HL-60 (cell line): ENCODE measurements at regions not wholly inside any gene's neighbourhood (a gene's known extent, or its start where the extent isn't known, plus 50 kb on each side); places are given as distances from the start of the nearest gene placed in this dataset.
"Not testable (repeated sequence)": the region's sequence is repeated elsewhere in the genome, so short reads cannot be mapped to it uniquely, and the experiment has no call there.

Experiments
- DNase-seq, 2 experiments: peaks; one replicate each; pipeline ENCODE4 v3.0.0-alpha.2; 2010 to 2020; ENCODE audit warnings: low read depth in 1 of 2, low spot score in 1 of 2
- H3K27ac ChIP-seq: fragments of 250-450 bp; sonication (Bioruptor Pico); replicated peaks from 2 replicates; pipeline ENCODE4 v1.5.1; 2020; ENCODE audit warnings: mild to moderate bottlenecking, moderate library complexity
- H3K27me3 ChIP-seq: fragments of 250-450 bp; sonication (Bioruptor Pico); 2 replicates; pipeline ENCODE4 v1.5.1; 2021; ENCODE audit warnings: mild to moderate bottlenecking, moderate library complexity; ENCODE audit not compliant: insufficient read depth, poor library complexity, severe bottlenecking
- H3K4me3 ChIP-seq: replicated peaks from 2 replicates; pipeline ENCODE4 v1.5.1; 2011; ENCODE audit warnings: mild to moderate bottlenecking, control low read depth, low read length; ENCODE audit not compliant: insufficient read depth
- GABPA ChIP-seq: IDR thresholded peaks from 2 replicates; pipeline ENCODE4 v1.6.1; 2012; ENCODE audit warnings: low read depth
- POLR2AphosphoS5 ChIP-seq: IDR thresholded peaks from 2 replicates; pipeline ENCODE4 v1.6.1; 2012; ENCODE audit warnings: low read depth
- SPI1 ChIP-seq: IDR thresholded peaks from 2 replicates; pipeline ENCODE4 v1.6.1; 2012; ENCODE audit warnings: low read depth, mild to moderate bottlenecking, borderline replicate concordance
- TF ChIP-seq, protein P1 (sequence below): IDR thresholded peaks from 2 replicates; pipeline ENCODE4 v1.6.1; 2012; ENCODE audit warnings: low read depth; ENCODE audit not compliant: insufficient replicate concordance
- TF ChIP-seq, protein P2 (sequence below): IDR thresholded peaks from one replicate; pipeline ENCODE4 v1.5.1; 2011; ENCODE audit warnings: low read length, control low read depth, inconsistent platforms; ENCODE audit not compliant: insufficient read depth

GRCh38 chr17:22099633-22100032 is 407.3 kb downstream of the KCNJ18 start:
- H3K27me3 ChIP-seq, DNase-seq, H3K4me3 ChIP-seq, H3K27ac ChIP-seq: not testable (repeated sequence)

GRCh38 chr17:22102177-22102576 is 409.9 kb downstream of the KCNJ18 start:
- Histone ChIP-seq H3K27ac (no peak overlapping the region), H3K4me3 (no peak overlapping the region), H3K27me3 (no peaks in the 10 kb centered on the region)
- DNase-seq, result no peak
- TF ChIP-seq, protein P1, sequence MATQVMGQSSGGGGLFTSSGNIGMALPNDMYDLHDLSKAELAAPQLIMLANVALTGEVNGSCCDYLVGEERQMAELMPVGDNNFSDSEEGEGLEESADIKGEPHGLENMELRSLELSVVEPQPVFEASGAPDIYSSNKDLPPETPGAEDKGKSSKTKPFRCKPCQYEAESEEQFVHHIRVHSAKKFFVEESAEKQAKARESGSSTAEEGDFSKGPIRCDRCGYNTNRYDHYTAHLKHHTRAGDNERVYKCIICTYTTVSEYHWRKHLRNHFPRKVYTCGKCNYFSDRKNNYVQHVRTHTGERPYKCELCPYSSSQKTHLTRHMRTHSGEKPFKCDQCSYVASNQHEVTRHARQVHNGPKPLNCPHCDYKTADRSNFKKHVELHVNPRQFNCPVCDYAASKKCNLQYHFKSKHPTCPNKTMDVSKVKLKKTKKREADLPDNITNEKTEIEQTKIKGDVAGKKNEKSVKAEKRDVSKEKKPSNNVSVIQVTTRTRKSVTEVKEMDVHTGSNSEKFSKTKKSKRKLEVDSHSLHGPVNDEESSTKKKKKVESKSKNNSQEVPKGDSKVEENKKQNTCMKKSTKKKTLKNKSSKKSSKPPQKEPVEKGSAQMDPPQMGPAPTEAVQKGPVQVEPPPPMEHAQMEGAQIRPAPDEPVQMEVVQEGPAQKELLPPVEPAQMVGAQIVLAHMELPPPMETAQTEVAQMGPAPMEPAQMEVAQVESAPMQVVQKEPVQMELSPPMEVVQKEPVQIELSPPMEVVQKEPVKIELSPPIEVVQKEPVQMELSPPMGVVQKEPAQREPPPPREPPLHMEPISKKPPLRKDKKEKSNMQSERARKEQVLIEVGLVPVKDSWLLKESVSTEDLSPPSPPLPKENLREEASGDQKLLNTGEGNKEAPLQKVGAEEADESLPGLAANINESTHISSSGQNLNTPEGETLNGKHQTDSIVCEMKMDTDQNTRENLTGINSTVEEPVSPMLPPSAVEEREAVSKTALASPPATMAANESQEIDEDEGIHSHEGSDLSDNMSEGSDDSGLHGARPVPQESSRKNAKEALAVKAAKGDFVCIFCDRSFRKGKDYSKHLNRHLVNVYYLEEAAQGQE, result no peak
- TF ChIP-seq, protein P2, sequence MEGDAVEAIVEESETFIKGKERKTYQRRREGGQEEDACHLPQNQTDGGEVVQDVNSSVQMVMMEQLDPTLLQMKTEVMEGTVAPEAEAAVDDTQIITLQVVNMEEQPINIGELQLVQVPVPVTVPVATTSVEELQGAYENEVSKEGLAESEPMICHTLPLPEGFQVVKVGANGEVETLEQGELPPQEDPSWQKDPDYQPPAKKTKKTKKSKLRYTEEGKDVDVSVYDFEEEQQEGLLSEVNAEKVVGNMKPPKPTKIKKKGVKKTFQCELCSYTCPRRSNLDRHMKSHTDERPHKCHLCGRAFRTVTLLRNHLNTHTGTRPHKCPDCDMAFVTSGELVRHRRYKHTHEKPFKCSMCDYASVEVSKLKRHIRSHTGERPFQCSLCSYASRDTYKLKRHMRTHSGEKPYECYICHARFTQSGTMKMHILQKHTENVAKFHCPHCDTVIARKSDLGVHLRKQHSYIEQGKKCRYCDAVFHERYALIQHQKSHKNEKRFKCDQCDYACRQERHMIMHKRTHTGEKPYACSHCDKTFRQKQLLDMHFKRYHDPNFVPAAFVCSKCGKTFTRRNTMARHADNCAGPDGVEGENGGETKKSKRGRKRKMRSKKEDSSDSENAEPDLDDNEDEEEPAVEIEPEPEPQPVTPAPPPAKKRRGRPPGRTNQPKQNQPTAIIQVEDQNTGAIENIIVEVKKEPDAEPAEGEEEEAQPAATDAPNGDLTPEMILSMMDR, result no peak
- TF ChIP-seq POLR2AphosphoS5 (no peak), SPI1 (no peak), GABPA (no peak)

- not testable (repeated sequence) for H3K27ac ChIP-seq, H3K4me3 ChIP-seq, DNase-seq
Observed at GRCh38 chr17:22116720-22117119, 424.4 kb downstream of the KCNJ18 start.

GRCh38 chr17:22117401-22117800 is 425.1 kb downstream of the KCNJ18 start:
- H3K27ac ChIP-seq, H3K27me3 ChIP-seq, DNase-seq, H3K4me3 ChIP-seq: not testable (repeated sequence)

More at GRCh38 chr17:22116720-22117119, 424.4 kb downstream of the KCNJ18 start:
- H3K27me3 ChIP-seq, result not testable (repeated sequence)

DNA sequence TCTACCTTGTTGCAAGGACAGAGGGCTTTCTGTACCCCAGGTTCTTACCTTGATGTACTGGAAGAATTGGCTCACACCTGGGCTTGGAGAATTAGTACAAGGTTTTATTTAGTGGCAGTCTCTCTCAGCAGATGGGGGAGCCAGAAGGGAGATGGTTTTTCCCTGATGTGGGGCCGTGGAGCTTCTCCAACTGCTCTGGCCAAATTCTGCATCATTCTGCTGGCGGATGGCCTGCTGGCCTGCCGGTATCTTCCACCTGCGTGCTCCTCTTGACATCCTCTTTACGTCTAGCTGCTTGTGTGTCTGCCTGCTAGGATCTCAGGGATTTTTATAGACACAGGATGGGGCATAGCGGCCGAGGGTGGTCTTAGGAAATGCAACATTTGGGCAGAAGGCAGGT is 426.7 kb downstream of the KCNJ18 start:
- not testable (repeated sequence) for H3K27me3 ChIP-seq, H3K4me3 ChIP-seq, DNase-seq, H3K27ac ChIP-seq

DNA sequence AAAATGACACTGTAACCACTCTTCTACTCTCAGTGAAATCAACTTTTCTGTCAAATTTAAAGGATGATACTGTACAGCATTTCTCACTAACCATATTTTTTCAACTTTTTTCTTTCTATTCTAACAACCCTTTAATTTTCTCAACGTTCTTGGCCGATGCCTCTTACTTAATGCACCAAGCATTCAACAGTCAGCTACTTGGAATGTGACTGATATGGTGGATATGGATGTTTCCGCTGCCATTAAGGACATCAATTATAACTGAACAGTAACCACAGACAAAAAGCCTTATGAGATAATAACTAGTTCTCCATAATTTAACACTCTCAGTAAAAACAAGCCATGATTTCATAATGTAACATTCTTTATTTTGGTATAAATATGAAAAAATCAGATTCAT is 427.4 kb downstream of the KCNJ18 start:
- not testable (repeated sequence) for H3K4me3 ChIP-seq, DNase-seq, H3K27me3 ChIP-seq, H3K27ac ChIP-seq

DNA sequence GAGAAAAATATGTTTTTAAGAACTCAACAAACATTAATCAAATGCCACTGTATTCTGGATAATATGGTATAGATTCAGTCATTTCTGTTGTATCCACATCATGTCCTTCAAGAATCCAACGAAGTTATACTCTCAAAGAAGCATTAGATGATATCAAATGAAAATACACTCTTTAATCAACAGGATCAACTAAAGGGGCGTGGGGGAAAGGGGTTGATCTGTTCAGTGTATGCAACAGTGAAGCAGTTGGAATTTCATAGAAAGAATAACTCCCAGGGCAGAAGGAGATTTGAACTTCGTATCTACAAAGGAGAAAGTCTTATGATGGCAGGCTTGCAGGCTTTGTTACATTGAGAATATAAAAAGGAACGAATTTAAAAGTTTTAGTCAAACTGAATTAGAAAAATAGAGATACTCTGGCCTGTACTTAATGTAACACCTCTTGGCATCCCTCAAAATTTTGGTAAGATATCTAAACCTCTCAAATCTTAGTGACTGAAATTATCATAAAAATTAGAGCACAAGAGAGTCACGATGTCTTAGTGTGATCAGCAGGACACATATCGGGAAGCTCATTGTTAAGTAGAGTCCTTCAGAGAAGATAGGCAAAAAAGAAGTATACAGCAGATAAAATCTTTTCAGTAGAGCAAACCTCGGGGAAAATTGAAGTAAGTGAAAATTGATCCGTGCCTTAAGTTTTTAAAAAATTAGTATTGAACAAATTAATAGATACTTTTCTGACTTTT is 431.4 kb downstream of the KCNJ18 start:
- DNase-seq, result no peak
- no peak overlapping the region for H3K27ac ChIP-seq
- TF ChIP-seq GABPA (no peak), SPI1 (no peak), POLR2AphosphoS5 (no peak)
- TF ChIP-seq, protein P1, result no peak
- TF ChIP-seq, protein P2, result no peak
- no peak overlapping the region for H3K4me3 ChIP-seq
- H3K27me3 ChIP-seq, result no peaks in the 10 kb centered on the region
